ENCODE measurements at regions not wholly inside any gene's neighbourhood (a gene's known extent, or its start where the extent isn't known, plus 50 kb on each side); places are given as distances from the start of the nearest gene placed in this dataset.

GRCh38 chr14:27917896-27918295 lies 848.7 kb upstream of the FOXG1 start:
- TF ChIP-seq CTCF (IDR thresholded peaks at IDR 0.05; ENCODE audit: low read depth, low read length), result no peak
- no peak overlapping the region for H3K4me3 ChIP-seq (ENCODE audit: low read depth, low read length)

DNA sequence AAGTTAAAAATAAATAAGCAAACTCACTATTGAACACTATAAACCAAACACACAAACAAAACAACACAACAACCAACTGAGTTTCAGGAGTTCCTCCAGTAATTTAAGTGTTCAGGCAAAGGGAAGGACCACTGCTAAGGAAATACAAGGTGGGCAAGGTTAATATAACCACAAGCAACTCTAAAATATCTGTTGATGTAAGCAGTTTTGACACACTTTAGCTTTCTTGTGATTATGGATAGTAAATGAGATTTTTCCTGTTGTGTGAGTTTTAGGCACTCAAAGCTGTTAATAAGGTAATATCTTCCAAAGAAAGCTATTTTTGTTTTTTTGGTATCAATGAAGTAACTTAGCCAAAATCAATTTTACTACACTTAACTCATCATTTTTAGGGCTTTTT lies 839.1 kb upstream of the FOXG1 start:
- H3K4me3 ChIP-seq (ENCODE audit: low read depth, low read length), result no peak overlapping the region
- TF ChIP-seq CTCF (IDR thresholded peaks at IDR 0.05; ENCODE audit: low read depth, low read length), result no peak

DNA sequence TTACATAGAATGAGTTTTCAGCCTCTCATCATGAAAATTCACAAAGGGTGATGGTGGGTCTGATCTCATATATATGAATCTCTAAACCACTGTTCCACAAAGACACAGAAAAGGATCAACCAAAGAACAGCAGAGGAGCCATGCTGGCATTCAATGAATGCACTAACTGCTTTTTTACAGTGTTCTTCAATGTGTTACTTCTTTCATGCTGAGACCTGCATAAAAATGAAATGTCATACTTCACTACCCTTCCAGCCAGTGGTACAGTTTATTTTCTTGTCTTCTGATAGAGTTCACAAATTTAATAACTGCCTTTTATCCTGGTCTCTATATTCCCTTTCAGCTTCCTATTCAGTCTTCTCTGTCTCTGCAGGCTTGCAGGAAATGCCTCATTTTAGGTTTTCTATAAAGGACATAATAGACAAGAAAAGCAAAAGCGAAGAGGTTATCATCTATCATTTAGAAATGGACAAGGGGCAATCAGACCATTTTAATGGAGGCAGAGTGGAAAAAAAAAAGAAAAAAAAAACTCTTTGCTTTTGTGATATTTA lies 836.7 kb upstream of the FOXG1 start:
- no peak overlapping the region for H3K4me3 ChIP-seq (ENCODE audit: low read depth, low read length)
- TF ChIP-seq CTCF (IDR thresholded peaks at IDR 0.05; ENCODE audit: low read depth, low read length), result no peak

- TF ChIP-seq CTCF (IDR thresholded peaks at IDR 0.05; ENCODE audit: low read depth, low read length), result no peak
- H3K4me3 ChIP-seq (ENCODE audit: low read depth, low read length), result no peak overlapping the region
These were observed 828.2 kb upstream of the FOXG1 start for GRCh38 chr14:27938392-27938791.

DNA sequence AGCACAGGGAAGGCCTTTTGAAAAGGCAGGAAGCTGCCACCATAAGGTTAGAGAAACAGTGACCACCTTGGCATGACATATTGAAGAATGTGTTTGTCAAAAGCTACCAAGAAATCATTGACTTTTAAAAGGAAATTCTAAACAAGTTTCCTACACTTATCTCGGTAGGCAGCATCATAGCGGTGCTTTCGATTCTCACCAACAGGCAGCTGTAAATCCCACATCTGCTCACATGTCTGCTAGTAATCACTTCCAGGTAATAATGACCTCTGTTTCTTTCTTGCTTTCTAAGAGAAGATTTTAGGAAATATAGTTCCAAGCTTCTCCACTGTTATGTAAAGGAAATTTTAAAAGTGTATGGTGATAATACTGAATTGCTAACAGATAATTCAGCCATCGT lies 821.1 kb upstream of the FOXG1 start:
- no peak for TF ChIP-seq CTCF (IDR thresholded peaks at IDR 0.05; ENCODE audit: low read depth, low read length)

DNA sequence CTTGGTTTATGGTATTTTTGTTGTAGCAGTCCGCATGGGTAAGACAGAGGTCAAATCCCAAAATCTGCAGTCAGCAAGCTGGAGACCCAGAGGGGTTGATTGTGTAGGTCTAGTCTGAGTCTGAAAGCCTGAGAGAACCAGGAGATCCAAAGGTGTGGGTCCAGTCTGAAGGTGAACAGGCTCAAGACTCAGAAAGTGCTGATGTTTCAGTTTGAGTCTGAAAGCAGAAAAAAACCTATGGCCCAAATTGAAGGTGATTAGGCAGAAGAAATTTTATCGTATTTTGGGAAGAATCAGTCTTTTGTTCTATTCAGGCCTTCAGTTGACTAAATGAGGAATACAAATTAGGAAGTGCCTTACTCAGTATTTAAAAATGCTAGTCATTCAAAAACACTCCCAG lies 807.8 kb upstream of the FOXG1 start:
- no peak overlapping the region for H3K4me3 ChIP-seq (ENCODE audit: low read depth, low read length)
- no peak for TF ChIP-seq CTCF (IDR thresholded peaks at IDR 0.05; ENCODE audit: low read depth, low read length)

More for the DNA sequence above, 821.1 kb upstream of the FOXG1 start:
- H3K4me3 ChIP-seq (ENCODE audit: low read depth, low read length), result no peak overlapping the region

GRCh38 chr14:27995691-27996090 lies 770.9 kb upstream of the FOXG1 start:
- H3K4me3 ChIP-seq (ENCODE audit: low read depth, low read length), result no peak overlapping the region
- no peak for TF ChIP-seq CTCF (IDR thresholded peaks at IDR 0.05; ENCODE audit: low read depth, low read length)
